ENCODE measurements at regions not wholly inside any gene's neighbourhood (a gene's known extent, or its start where the extent isn't known, plus 50 kb on each side); places are given as distances from the start of the nearest gene placed in this dataset.

- Histone ChIP-seq H3K9me3 (ENCODE audit: control insufficient read depth, insufficient read depth, low read depth, low read length) (no peaks in the 10 kb centered on the region), H3K4me3 (ENCODE audit: low read depth, low read length) (no peak overlapping the region), H3K4me1 (ENCODE audit: control insufficient read depth, insufficient read depth, low read length) (no peaks in the 10 kb centered on the region), H3K27ac (ENCODE audit: extremely low read depth, low read depth, low read length) (no peak overlapping the region), H3K36me3 (ENCODE audit: control insufficient read depth in 2 of 2, insufficient read depth in 1 of 2, low read length in 2 of 2) (no peaks in the 10 kb centered on the region)
- TF ChIP-seq ZBTB49 (tag by site-specific recombination; IDR thresholded peaks at IDR 0.05; ENCODE audit: low read depth): no peak
- TF ChIP-seq ZNF398 (tag by site-specific recombination; IDR thresholded peaks at IDR 0.05): no peak
- no peak for TF ChIP-seq KLF1 (tag by site-specific recombination; IDR thresholded peaks at IDR 0.05)
- no peak for TF ChIP-seq ZBTB10 (tag by site-specific recombination; IDR thresholded peaks at IDR 0.05)
- TF ChIP-seq ZNF416 (tag by site-specific recombination; IDR thresholded peaks at IDR 0.05): no peak
- no peak for TF ChIP-seq ZNF530 (tag by site-specific recombination; IDR thresholded peaks at IDR 0.05; ENCODE audit: low read depth)
- no peak for TF ChIP-seq ZBTB48 (tag by site-specific recombination; IDR thresholded peaks at IDR 0.05)
- TF ChIP-seq, protein P1, sequence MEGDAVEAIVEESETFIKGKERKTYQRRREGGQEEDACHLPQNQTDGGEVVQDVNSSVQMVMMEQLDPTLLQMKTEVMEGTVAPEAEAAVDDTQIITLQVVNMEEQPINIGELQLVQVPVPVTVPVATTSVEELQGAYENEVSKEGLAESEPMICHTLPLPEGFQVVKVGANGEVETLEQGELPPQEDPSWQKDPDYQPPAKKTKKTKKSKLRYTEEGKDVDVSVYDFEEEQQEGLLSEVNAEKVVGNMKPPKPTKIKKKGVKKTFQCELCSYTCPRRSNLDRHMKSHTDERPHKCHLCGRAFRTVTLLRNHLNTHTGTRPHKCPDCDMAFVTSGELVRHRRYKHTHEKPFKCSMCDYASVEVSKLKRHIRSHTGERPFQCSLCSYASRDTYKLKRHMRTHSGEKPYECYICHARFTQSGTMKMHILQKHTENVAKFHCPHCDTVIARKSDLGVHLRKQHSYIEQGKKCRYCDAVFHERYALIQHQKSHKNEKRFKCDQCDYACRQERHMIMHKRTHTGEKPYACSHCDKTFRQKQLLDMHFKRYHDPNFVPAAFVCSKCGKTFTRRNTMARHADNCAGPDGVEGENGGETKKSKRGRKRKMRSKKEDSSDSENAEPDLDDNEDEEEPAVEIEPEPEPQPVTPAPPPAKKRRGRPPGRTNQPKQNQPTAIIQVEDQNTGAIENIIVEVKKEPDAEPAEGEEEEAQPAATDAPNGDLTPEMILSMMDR (tag by site-specific recombination; IDR thresholded peaks at IDR 0.05): no peak
- TF ChIP-seq ZNF157 (tag by site-specific recombination; IDR thresholded peaks at IDR 0.05): no peak
- no peak for TF ChIP-seq ZNF292 (tag by site-specific recombination; IDR thresholded peaks at IDR 0.05; ENCODE audit: borderline replicate concordance, low read depth)
- TF ChIP-seq, protein P2, sequence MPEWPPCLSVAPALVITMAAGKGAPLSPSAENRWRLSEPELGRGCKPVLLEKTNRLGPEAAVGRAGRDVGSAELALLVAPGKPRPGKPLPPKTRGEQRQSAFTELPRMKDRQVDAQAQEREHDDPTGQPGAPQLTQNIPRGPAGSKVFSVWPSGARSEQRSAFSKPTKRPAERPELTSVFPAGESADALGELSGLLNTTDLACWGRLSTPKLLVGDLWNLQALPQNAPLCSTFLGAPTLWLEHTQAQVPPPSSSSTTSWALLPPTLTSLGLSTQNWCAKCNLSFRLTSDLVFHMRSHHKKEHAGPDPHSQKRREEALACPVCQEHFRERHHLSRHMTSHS (tag by site-specific recombination; IDR thresholded peaks at IDR 0.05): no peak
- TF ChIP-seq HOXC10 (CRISPR knock-in tag; IDR thresholded peaks at IDR 0.05): no peak
- TF ChIP-seq ZNF366 (tag by site-specific recombination; conservative IDR thresholded peaks at IDR 0.05): no peak
- TF ChIP-seq ZSCAN23 (tag by site-specific recombination; IDR thresholded peaks at IDR 0.05): no peak
- no peak for TF ChIP-seq ZNF18 (tag by site-specific recombination; IDR thresholded peaks at IDR 0.05)
- no peak for TF ChIP-seq ZNF701 (tag by site-specific recombination; IDR thresholded peaks at IDR 0.05)
- TF ChIP-seq ZFP41 (tag by site-specific recombination; IDR thresholded peaks at IDR 0.05; ENCODE audit: borderline replicate concordance): no peak
- ChIA-PET CTCF (interaction anchor here (0.6 to 0.7 kb wide), 2 partner anchors 770 to 1116 kb away, joined by 3 to 4 read pairs; no protein-coding TSS in a partner anchor), POLR2A (no interaction called here)
Measured at GRCh38 chr10:4675808-4676207, 150.2 kb upstream of the AKR1E2 start.
